PC-3 (cell line): ENCODE measurements at regions not wholly inside any gene's neighbourhood (a gene's known extent, or its start where the extent isn't known, plus 50 kb on each side); places are given as distances from the start of the nearest gene placed in this dataset.
"Not testable (repeated sequence)": the region's sequence is repeated elsewhere in the genome, so short reads cannot be mapped to it uniquely, and the experiment has no call there.

Experiments
- ATAC-seq: fragments of 200-7000 bp; cut with Tn5 transposase; 2 replicates; pipeline ENCODE4 v1.9.1; 2020; ENCODE audit warnings: mild to moderate bottlenecking, moderate library complexity
- BruUV-seq: library from RNA; stranded (reverse); fragments of 400-500 nt; replicated peaks from 2 replicates; lab custom pipeline; 2021; lab: Mats Ljungman, UMichigan
- CTCF ChIA-PET: fragments of 300-600 bp; sonication (Branson Sonifier 250); formaldehyde crosslinking; loops from one replicate; lab custom pipeline; 2022; ENCODE audit warnings: antibody characterized with exemption; lab: Charles Lee
- POLR2A ChIA-PET: fragments of 300-600 bp; sonication (Branson Sonifier 250); formaldehyde crosslinking; loops from one replicate; lab custom pipeline; 2022; ENCODE audit warnings: antibody characterized with exemption; ENCODE audit not compliant: unreplicated experiment; lab: Charles Lee
- DNase-seq: peaks from one replicate; pipeline ENCODE4 v3.0.0-alpha.2; 2015
- H2AFZ ChIP-seq: fragments of 300-600 bp; sonication (generic); 2 replicates; pipeline ENCODE4 v1.6.0; 2016; ENCODE audit warnings: antibody characterized with exemption, low read length
- H3F3A ChIP-seq: fragments of 300-600 bp; sonication (generic); one replicate; pipeline ENCODE4 v1.6.0; 2017; ENCODE audit warnings: antibody characterized with exemption, low read length, control low read depth, mild to moderate bottlenecking; ENCODE audit not compliant: unreplicated experiment
- H3K27ac ChIP-seq: fragments of 300-600 bp; sonication (generic); 2 replicates; pipeline ENCODE4 v1.5.1; 2016; ENCODE audit warnings: mild to moderate bottlenecking, low read length
- H3K27me3 ChIP-seq: fragments of 300-600 bp; sonication (generic); 2 replicates; pipeline ENCODE4 v1.6.1; 2016; ENCODE audit warnings: low read length, mixed read lengths
- H3K36me3 ChIP-seq: fragments of 300-600 bp; sonication (generic); 2 replicates; pipeline ENCODE4 v1.6.1; 2016; ENCODE audit warnings: low read depth, mixed run types, low read length, mixed read lengths
- H3K4me1 ChIP-seq: fragments of 300-600 bp; sonication (generic); 2 replicates; pipeline ENCODE4 v1.5.1; 2016; ENCODE audit warnings: low read length; ENCODE audit not compliant: insufficient read depth
- H3K4me2 ChIP-seq: fragments of 300-600 bp; sonication (generic); 2 replicates; pipeline ENCODE4 v1.6.0; 2016; ENCODE audit warnings: low read length
- H3K4me3 ChIP-seq: fragments of 300-600 bp; sonication (generic); 2 replicates; pipeline ENCODE4 v1.5.1; 2016; ENCODE audit warnings: mild to moderate bottlenecking, low read length, mixed read lengths
- H3K79me2 ChIP-seq: fragments of 300-600 bp; sonication (generic); 2 replicates; pipeline ENCODE4 v1.6.1; 2017; ENCODE audit warnings: low read length, mixed read lengths
- H3K9ac ChIP-seq: fragments of 300-600 bp; sonication (generic); 2 replicates; pipeline ENCODE4 v1.6.0; 2016; ENCODE audit warnings: mild to moderate bottlenecking, low read length
- H3K9me2 ChIP-seq: fragments of 300-600 bp; sonication (generic); replicated peaks from 2 replicates; pipeline ENCODE4 v1.6.1; 2016; ENCODE audit warnings: mixed run types, low read length, mixed read lengths
- H3K9me3 ChIP-seq: fragments of 300-600 bp; sonication (generic); 2 replicates; pipeline ENCODE4 v1.6.1; 2016; ENCODE audit warnings: low read length, mixed read lengths
- H4K20me1 ChIP-seq: fragments of 300-600 bp; sonication (generic); 2 replicates; pipeline ENCODE4 v1.6.1; 2016; ENCODE audit warnings: low read length, mixed read lengths
- EZH2 ChIP-seq: fragments of 300-600 bp; sonication (generic); IDR thresholded peaks from one replicate; pipeline ENCODE4 v1.6.1; 2017; ENCODE audit warnings: antibody characterized with exemption, mild to moderate bottlenecking, low read length; ENCODE audit not compliant: unreplicated experiment
- EZH2phosphoT487 ChIP-seq: fragments of 300-600 bp; sonication (generic); IDR thresholded peaks from 2 replicates; pipeline ENCODE4 v1.6.1; 2018; ENCODE audit warnings: mild to moderate bottlenecking, antibody characterized with exemption, low read length, borderline replicate concordance
- intact Hi-C: fragments of 100-400 bp; cut with micrococcal nuclease; formaldehyde crosslinking; loops from 2 replicates; pipeline ENCODE4 v1.9.0; 2023
- TF ChIP-seq, protein P1 (sequence below): fragments of 300-600 bp; sonication (generic); conservative IDR thresholded peaks from 2 replicates; pipeline ENCODE4 v1.5.1; 2017; ENCODE audit warnings: antibody characterized with exemption, low read depth, mild to moderate bottlenecking, low read length

DNA sequence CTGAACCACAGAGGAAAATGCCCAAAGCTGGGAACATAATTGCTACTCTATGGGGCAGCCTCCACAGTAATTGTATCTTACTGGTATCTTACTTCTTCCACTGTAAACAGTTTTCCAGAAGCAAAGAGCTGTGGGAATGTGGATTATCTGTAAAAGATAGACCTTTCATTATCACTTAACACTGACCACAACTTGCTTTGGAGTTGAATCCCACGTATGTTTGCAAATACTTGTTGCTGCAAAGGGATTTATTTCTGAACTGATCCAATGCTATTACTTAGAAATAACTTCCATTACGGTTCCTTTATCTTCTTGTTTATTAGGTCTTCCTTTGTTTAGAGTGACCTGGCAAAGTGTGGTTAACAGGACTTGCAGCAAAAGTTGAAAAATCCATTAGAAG, 218.1 kb downstream of the KCTD12 start:
- Histone ChIP-seq H2AFZ (no peak overlapping the region), H3K27ac (no peak overlapping the region), H3K9me2 (no peaks in the 10 kb centered on the region), H3F3A (no peaks in the 10 kb centered on the region), H3K9me3 (no peaks in the 10 kb centered on the region), H3K4me2 (no peak overlapping the region), H3K27me3 (peaks cover 15% of the 10 kb centered on the region; the same call in 1 of the 2 replicates), H3K4me3 (no peak overlapping the region), H3K79me2 (no peaks in the 10 kb centered on the region), H3K9ac (no peak overlapping the region), H3K36me3 (no peaks in the 10 kb centered on the region), H3K4me1 (no peaks in the 10 kb centered on the region), H4K20me1 (no peaks in the 10 kb centered on the region)
- ChIA-PET POLR2A (interaction anchor here (1.2 kb wide), 1 partner anchor 217 kb away, joined by 6 read pairs; no protein-coding TSS in a partner anchor), CTCF (interaction anchor here (0.6 to 2.0 kb wide), 3 partner anchors 217 to 334 kb away, joined by 3 to 9 read pairs (median 4); no protein-coding TSS in a partner anchor)
- DNase-seq, result no peak
- no peak for ATAC-seq
- BruUV-seq, result no TSS peak
- intact Hi-C loops, result loop anchor here (5.0 kb wide), 2 partner anchors 154 to 796 kb away; no protein-coding TSS in a partner anchor
- TF ChIP-seq EZH2, result no peak
- no peak for TF ChIP-seq EZH2phosphoT487

DNA sequence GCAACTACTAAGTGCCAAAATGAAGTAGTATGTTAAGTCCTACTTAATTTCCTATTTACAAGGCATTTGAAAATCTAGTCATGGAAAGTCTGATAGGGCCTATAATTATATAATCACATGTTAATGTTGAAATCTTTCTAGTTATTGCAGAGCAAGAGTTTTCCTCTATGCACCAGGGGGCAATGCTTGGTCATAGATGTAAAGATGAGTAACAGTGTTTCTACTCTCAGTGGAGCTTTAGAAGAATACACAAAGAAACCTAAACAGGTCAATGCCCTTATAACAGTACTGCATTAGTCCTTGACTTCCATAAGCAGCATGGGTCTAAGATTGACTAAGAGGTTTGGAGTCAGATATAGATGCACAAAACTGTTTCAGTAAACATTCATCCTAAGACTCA, 218.7 kb downstream of the KCTD12 start:
- Histone ChIP-seq H3K9me2 (no peaks in the 10 kb centered on the region), H3K9me3 (no peaks in the 10 kb centered on the region), H3K4me1 (no peaks in the 10 kb centered on the region), H3K79me2 (no peaks in the 10 kb centered on the region), H4K20me1 (no peaks in the 10 kb centered on the region), H3K4me2 (no peak overlapping the region), H3K4me3 (no peak overlapping the region), H3K9ac (no peak overlapping the region), H3K27ac (no peak overlapping the region), H3K36me3 (no peaks in the 10 kb centered on the region), H3K27me3 (peaks cover 21% of the 10 kb centered on the region), H3F3A (no peaks in the 10 kb centered on the region), H2AFZ (no peak overlapping the region)
- TF ChIP-seq, protein P1, sequence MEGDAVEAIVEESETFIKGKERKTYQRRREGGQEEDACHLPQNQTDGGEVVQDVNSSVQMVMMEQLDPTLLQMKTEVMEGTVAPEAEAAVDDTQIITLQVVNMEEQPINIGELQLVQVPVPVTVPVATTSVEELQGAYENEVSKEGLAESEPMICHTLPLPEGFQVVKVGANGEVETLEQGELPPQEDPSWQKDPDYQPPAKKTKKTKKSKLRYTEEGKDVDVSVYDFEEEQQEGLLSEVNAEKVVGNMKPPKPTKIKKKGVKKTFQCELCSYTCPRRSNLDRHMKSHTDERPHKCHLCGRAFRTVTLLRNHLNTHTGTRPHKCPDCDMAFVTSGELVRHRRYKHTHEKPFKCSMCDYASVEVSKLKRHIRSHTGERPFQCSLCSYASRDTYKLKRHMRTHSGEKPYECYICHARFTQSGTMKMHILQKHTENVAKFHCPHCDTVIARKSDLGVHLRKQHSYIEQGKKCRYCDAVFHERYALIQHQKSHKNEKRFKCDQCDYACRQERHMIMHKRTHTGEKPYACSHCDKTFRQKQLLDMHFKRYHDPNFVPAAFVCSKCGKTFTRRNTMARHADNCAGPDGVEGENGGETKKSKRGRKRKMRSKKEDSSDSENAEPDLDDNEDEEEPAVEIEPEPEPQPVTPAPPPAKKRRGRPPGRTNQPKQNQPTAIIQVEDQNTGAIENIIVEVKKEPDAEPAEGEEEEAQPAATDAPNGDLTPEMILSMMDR, result peak; percentile 53
- no peak for TF ChIP-seq EZH2
- BruUV-seq, result no TSS peak
- DNase-seq, result peak; percentile 27
- ChIA-PET CTCF (interaction anchor here (1.0 to 2.0 kb wide), 2 partner anchors 218 to 312 kb away, joined by 3 to 9 read pairs; no protein-coding TSS in a partner anchor), POLR2A (interaction anchor here (1.2 kb wide), 1 partner anchor 217 kb away, joined by 6 read pairs; no protein-coding TSS in a partner anchor)
- intact Hi-C loops, result loop anchor here (1.0 to 5.0 kb wide), 4 partner anchors 155 to 795 kb away; no protein-coding TSS in a partner anchor
- peak; percentile 57 for ATAC-seq

DNA sequence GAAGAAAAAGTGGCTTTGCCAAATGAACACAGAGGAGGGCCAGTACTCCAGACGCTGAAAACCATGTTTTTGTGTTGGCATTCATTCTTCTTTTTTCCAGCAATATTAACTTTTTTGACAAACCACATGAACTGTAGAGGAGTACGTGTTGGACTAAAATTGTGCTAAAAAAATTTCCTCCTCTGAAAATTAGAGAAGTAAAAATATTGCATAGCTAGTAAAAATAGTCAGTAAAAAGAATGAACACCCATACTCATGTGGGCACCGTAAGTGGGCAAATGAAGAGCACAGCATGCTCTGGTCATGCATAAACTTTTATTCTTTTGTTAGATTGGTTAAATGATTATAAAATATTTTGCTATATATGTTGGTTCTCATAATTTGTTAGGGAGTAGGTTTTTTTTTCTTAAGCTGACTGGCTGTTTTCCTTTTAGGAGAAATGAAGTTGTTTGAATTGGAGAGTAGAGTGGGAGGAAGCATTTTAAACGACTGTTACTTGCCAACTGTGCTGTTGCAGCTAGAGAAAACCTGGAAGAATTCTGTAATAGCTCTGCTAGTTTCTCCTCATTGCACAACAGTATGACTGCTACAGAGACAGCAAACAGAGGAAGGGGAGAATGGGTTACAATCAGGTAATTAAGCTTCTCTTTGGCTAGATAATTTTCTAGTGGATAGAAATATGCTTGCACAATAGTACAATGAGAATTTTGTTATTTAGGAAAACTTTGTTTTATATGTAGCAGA, 222.4 kb downstream of the KCTD12 start:
- H3K27me3 ChIP-seq, result peaks cover 25% of the 10 kb centered on the region
- BruUV-seq, result no TSS peak
- no peak for DNase-seq
- no peak overlapping the region for H3K4me2 ChIP-seq
- no peaks in the 10 kb centered on the region for H3K4me1 ChIP-seq
- no peak for ATAC-seq
- H2AFZ ChIP-seq, result no peak overlapping the region
- ChIA-PET CTCF (no interaction called here), POLR2A (no interaction called here)
- H3K9me2 ChIP-seq, result no peaks in the 10 kb centered on the region
- TF ChIP-seq EZH2 (no peak), EZH2phosphoT487 (no peak)
- TF ChIP-seq, protein P1, result no peak
- no peaks in the 10 kb centered on the region for H3K79me2 ChIP-seq
- H3K36me3 ChIP-seq, result no peaks in the 10 kb centered on the region
- H3K27ac ChIP-seq, result no peak overlapping the region
- intact Hi-C loops, result no loop called here
- no peak overlapping the region for H3K4me3 ChIP-seq
- no peaks in the 10 kb centered on the region for H4K20me1 ChIP-seq
- no peaks in the 10 kb centered on the region for H3F3A ChIP-seq
- H3K9me3 ChIP-seq, result no peaks in the 10 kb centered on the region
- H3K9ac ChIP-seq, result no peak overlapping the region

DNA sequence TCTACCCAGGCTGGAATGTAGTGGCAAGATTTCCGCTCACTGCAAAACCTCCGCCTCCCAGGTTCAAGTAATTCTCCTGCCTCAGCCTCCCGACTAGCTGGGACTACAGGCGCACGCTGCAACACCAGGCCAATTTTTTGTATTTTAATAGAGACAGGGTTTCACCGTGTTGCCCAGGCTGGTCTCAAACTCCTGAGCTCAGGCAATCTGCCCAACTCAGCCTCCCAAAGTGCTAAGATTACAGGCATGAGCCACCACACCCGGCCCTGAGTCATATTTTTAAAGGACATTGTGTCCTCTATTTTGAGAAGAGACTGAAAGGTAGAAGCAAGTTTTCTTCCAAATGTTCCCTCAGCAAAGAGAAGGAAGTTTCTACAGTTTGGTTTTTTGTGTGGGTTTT, 227.1 kb downstream of the KCTD12 start:
- H3K4me1 ChIP-seq, H3K4me3 ChIP-seq, H3K9ac ChIP-seq, ATAC-seq, H3K4me2 ChIP-seq, H3F3A ChIP-seq, CTCF ChIA-PET, H4K20me1 ChIP-seq, BruUV-seq, intact Hi-C loops, POLR2A ChIA-PET, H3K9me3 ChIP-seq, H3K36me3 ChIP-seq, H3K27ac ChIP-seq, H3K79me2 ChIP-seq, H2AFZ ChIP-seq, DNase-seq, H3K9me2 ChIP-seq: not testable (repeated sequence)
- peaks cover 15% of the 10 kb centered on the region for H3K27me3 ChIP-seq
